IMR-90 (cell line): ENCODE measurements at regions not wholly inside any gene's neighbourhood (a gene's known extent, or its start where the extent isn't known, plus 50 kb on each side); places are given as distances from the start of the nearest gene placed in this dataset.

Source experiments
- ATAC-seq: fragments of 200-7000 bp; cut with Tn5 transposase; 2 replicates; pipeline ENCODE4 v1.9.1; 2020; ENCODE audit warnings: low read depth, mild to moderate bottlenecking, moderate library complexity
- BruUV-seq: library from RNA; stranded (reverse); fragments of 400-500 nt; replicated peaks from 2 replicates; lab custom pipeline; 2021; lab: Mats Ljungman, UMichigan
- CTCF ChIA-PET: fragments of 300-600 bp; formaldehyde crosslinking; extraction: SDS; loops from one replicate; lab custom pipeline; 2021; ENCODE audit warnings: antibody characterized with exemption; lab: Yijun Ruan, JAX
- POLR2A ChIA-PET: fragments of 300-600 bp; sonication (Branson Sonifier 250); formaldehyde crosslinking; loops from one replicate; lab custom pipeline; 2022; ENCODE audit warnings: antibody characterized with exemption; ENCODE audit not compliant: unreplicated experiment; lab: Charles Lee
- DNase-seq: peaks from one replicate; pipeline ENCODE4 v3.0.0; 2013
- H2AFZ ChIP-seq: replicated peaks from 2 replicates; pipeline ENCODE3; 2013; ENCODE audit warnings: low read length, mild to moderate bottlenecking; ENCODE audit not compliant: poor library complexity
- H2AK5ac ChIP-seq: 2 replicates; pipeline ENCODE4 v1.6.1; 2013; ENCODE audit warnings: low read depth, low read length, inconsistent platforms
- H2AK9ac ChIP-seq: replicated peaks from 2 replicates; pipeline ENCODE3; 2013; ENCODE audit warnings: mild to moderate bottlenecking, low read depth, low read length, moderate library complexity; ENCODE audit not compliant: poor library complexity
- H2BK120ac ChIP-seq: 2 replicates; pipeline ENCODE4 v1.6.1; 2013; ENCODE audit warnings: low read depth, low read length, inconsistent platforms
- H2BK15ac ChIP-seq: 3 replicates; pipeline ENCODE4 v1.6.1; 2013; ENCODE audit warnings: low read depth, low read length, inconsistent platforms
- H2BK20ac ChIP-seq: 2 replicates; pipeline ENCODE4 v1.6.1; 2013; ENCODE audit warnings: low read depth, mild to moderate bottlenecking, inconsistent platforms, low read length, moderate library complexity
- H2BK5ac ChIP-seq: 2 replicates; pipeline ENCODE4 v1.6.1; 2013; ENCODE audit warnings: mild to moderate bottlenecking, low read depth, low read length, inconsistent platforms; ENCODE audit not compliant: poor library complexity, severe bottlenecking
- H3K14ac ChIP-seq: replicated peaks from 2 replicates; pipeline ENCODE4 v1.6.1; 2013; ENCODE audit warnings: low read depth, low read length, inconsistent platforms
- H3K18ac ChIP-seq: 2 replicates; pipeline ENCODE4 v1.6.1; 2013; ENCODE audit warnings: low read depth, low read length, control low read depth
- H3K23ac ChIP-seq: 2 replicates; pipeline ENCODE4 v1.6.1; 2013; ENCODE audit warnings: low read depth, low read length, inconsistent platforms
- H3K27ac ChIP-seq: 2 replicates; pipeline ENCODE4 v1.5.1; 2013; ENCODE audit warnings: mild to moderate bottlenecking, control low read depth, low read length; ENCODE audit not compliant: insufficient read depth
- H3K27me3 ChIP-seq: 2 replicates; pipeline ENCODE4 v1.6.1; 2013; ENCODE audit warnings: low read length; ENCODE audit not compliant: control insufficient read depth, insufficient read depth
- H3K36me3 ChIP-seq: 2 replicates; pipeline ENCODE4 v1.6.1; 2013; ENCODE audit warnings: low read length, mixed read lengths; ENCODE audit not compliant: control insufficient read depth, insufficient read depth
- H3K4ac ChIP-seq: 2 replicates; pipeline ENCODE4 v1.6.1; 2013; ENCODE audit warnings: low read depth, low read length, inconsistent platforms
- H3K4me1 ChIP-seq: 2 replicates; pipeline ENCODE4 v1.6.1; 2013; ENCODE audit warnings: low read length, mixed read lengths; ENCODE audit not compliant: control insufficient read depth, insufficient read depth
- H3K4me2 ChIP-seq: 2 replicates; pipeline ENCODE4 v1.6.1; 2013; ENCODE audit warnings: low read depth, mild to moderate bottlenecking, control low read depth, low read length, moderate library complexity
- H3K4me3 ChIP-seq: 2 replicates; pipeline ENCODE4 v1.5.1; 2013; ENCODE audit warnings: low read depth, mild to moderate bottlenecking, control low read depth, low read length, moderate library complexity; ENCODE audit not compliant: insufficient read depth
- H3K56ac ChIP-seq: 2 replicates; pipeline ENCODE4 v1.6.1; 2013; ENCODE audit warnings: low read length, inconsistent platforms; ENCODE audit not compliant: insufficient read depth; ENCODE audit errors: extremely low read depth
- H3K79me1 ChIP-seq, 2 experiments: 2 replicates each; pipeline ENCODE4 v1.6.1; 2013; ENCODE audit warnings: low read length in 2 of 2, inconsistent platforms in 1 of 2, low read depth in 1 of 2
- H3K9ac ChIP-seq: 2 replicates; pipeline ENCODE4 v1.6.1; 2013; ENCODE audit warnings: low read depth, low read length, control low read depth
- H3K9me1 ChIP-seq: 2 replicates; pipeline ENCODE4 v1.6.1; 2013; ENCODE audit warnings: low read length, inconsistent platforms; ENCODE audit not compliant: insufficient read depth
- H3K9me3 ChIP-seq: 2 replicates; pipeline ENCODE4 v1.6.1; 2013; ENCODE audit warnings: low read length; ENCODE audit not compliant: control insufficient read depth, insufficient read depth
- H4K20me1 ChIP-seq: 2 replicates; pipeline ENCODE4 v1.6.1; 2013; ENCODE audit warnings: low read length, inconsistent platforms; ENCODE audit not compliant: insufficient read depth
- H4K5ac ChIP-seq: 2 replicates; pipeline ENCODE4 v1.6.1; 2013; ENCODE audit warnings: mild to moderate bottlenecking, low read depth, low read length, control low read depth
- H4K8ac ChIP-seq, 2 experiments: 2 replicates each; pipeline ENCODE4 v1.6.1; 2013; ENCODE audit warnings: low read depth in 2 of 2, low read length in 2 of 2, control low read depth in 1 of 2, inconsistent platforms in 1 of 2
- H4K91ac ChIP-seq: 2 replicates; pipeline ENCODE4 v1.6.1; 2013; ENCODE audit warnings: low read depth, low read length, inconsistent platforms; ENCODE audit not compliant: insufficient read depth
- BHLHE40 ChIP-seq: fragments of 150-350 bp; IDR thresholded peaks from 2 replicates; pipeline ENCODE4 v1.6.1; 2016; ENCODE audit warnings: mild to moderate bottlenecking, low read depth, low read length
- CHD1 ChIP-seq: IDR thresholded peaks from 2 replicates; pipeline ENCODE4 v1.6.1; 2012; ENCODE audit warnings: low read depth, low read length, improper control_type of control experiment
- FOS ChIP-seq: fragments of 150-350 bp; IDR thresholded peaks from 2 replicates; pipeline ENCODE4 v1.6.1; 2016; ENCODE audit warnings: low read depth, low read length
- MXI1 ChIP-seq: IDR thresholded peaks from 2 replicates; pipeline ENCODE4 v1.6.1; 2012; ENCODE audit warnings: low read depth, mild to moderate bottlenecking, low read length, moderate library complexity, borderline replicate concordance
- RFX5 ChIP-seq: IDR thresholded peaks from 2 replicates; pipeline ENCODE4 v1.8.0; 2012; ENCODE audit warnings: low read depth, mild to moderate bottlenecking, low read length, moderate library complexity
- USF2 ChIP-seq: fragments of 150-350 bp; IDR thresholded peaks from 2 replicates; pipeline ENCODE4 v1.6.1; 2017; ENCODE audit warnings: mild to moderate bottlenecking, antibody characterized with exemption, low read length, low read depth
- WGBS, 2 experiments: methylation state at CpG; one replicate each; pipeline versions ENCODE4 v1.1.5 to v1.1.7; 2013; ENCODE audit warnings: missing lambda C conversion rate in 2 of 2; ENCODE audit not compliant: insufficient read length in 1 of 2; ENCODE audit errors: extremely low coverage in 2 of 2; 5-methylcytosine and 5-hydroxymethylcytosine counted together
- dilution Hi-C: fragments of 300-500 bp; cut with HindIII; formaldehyde crosslinking; loops from one replicate; pipeline ENCODE4 v1.14.3; 2018; ENCODE audit warnings: low sequenced_read_pairs; ENCODE audit not compliant: unreplicated experiment
- in situ Hi-C: fragments of 300-500 bp; cut with MboI; formaldehyde crosslinking; loops from 3 replicates; pipeline ENCODE4 v1.14.3; 2019; ENCODE audit warnings: low sequenced_read_pairs, inconsistent platforms, mixed read lengths
- intact Hi-C: fragments of 100-400 bp; cut with micrococcal nuclease; formaldehyde crosslinking; loops from 2 replicates; pipeline ENCODE4 v1.10.0; 2022

- ChIA-PET CTCF (interaction anchor here (0.7 to 0.9 kb wide), 2 partner anchors 98 to 376 kb away, joined by 3 to 4 read pairs; no protein-coding TSS in a partner anchor), POLR2A (no interaction called here)
- no peak overlapping the region for H3K23ac ChIP-seq
- no TSS peak for BruUV-seq
- no peaks in the 10 kb centered on the region for H3K27me3 ChIP-seq
- no peaks in the 10 kb centered on the region for H3K9me3 ChIP-seq
- no peak overlapping the region for H3K56ac ChIP-seq
- no peak overlapping the region for H2BK15ac ChIP-seq
- H4K5ac ChIP-seq: no peak overlapping the region
- H2BK120ac ChIP-seq: no peak overlapping the region
- no peak overlapping the region for H3K14ac ChIP-seq
- no peak overlapping the region for H3K4me2 ChIP-seq
- no peak overlapping the region for H3K9ac ChIP-seq
- no peak overlapping the region for H4K91ac ChIP-seq
- dilution Hi-C loops (no loop called here), intact Hi-C loops (no loop called here), in situ Hi-C loops (no loop called here)
- 0% methylated on average over 1 of the region's 3 CpGs; no CpG with 5 or more reads in 1 of the 2 experiments for whole genome bisulfite sequencing, 2 experiments
- H3K18ac ChIP-seq: no peak overlapping the region; the same call in 1 of the 2 replicates
- H2AFZ ChIP-seq: no peak overlapping the region
- H2AK5ac ChIP-seq: no peak overlapping the region
- TF ChIP-seq MXI1 (no peak), BHLHE40 (0 out of 2 replicates have a peak, but pooled peaks have one; percentile 5), USF2 (no peak), CHD1 (no peak), FOS (peak; percentile 35; the same call in 1 of the 2 replicates), RFX5 (no peak)
- H3K4me1 ChIP-seq: peaks cover 4% of the 10 kb centered on the region
- H2BK5ac ChIP-seq: peak overlapping the region; percentile 35
- DNase-seq (peak; percentile 63), ATAC-seq (peak; percentile 83)
- no peaks in the 10 kb centered on the region for H3K79me1 ChIP-seq
- H4K8ac ChIP-seq: no peak overlapping the region
- H3K36me3 ChIP-seq: no peaks in the 10 kb centered on the region
- no peak overlapping the region for H2BK20ac ChIP-seq
- no peaks in the 10 kb centered on the region for H3K9me1 ChIP-seq
- no peak overlapping the region for H2AK9ac ChIP-seq
- no peak overlapping the region for H3K4ac ChIP-seq
- no peaks in the 10 kb centered on the region for H4K20me1 ChIP-seq
- H3K27ac ChIP-seq: no peak overlapping the region
- no peak overlapping the region for H3K4me3 ChIP-seq
Measured at GRCh38 chr2:8447610-8448221, 234.1 kb upstream of the ID2 start.
